AG08395 (cell line): ENCODE measurements at regions not wholly inside any gene's neighbourhood (a gene's known extent, or its start where the extent isn't known, plus 50 kb on each side); places are given as distances from the start of the nearest gene placed in this dataset.

ENCODE experiments used
- DNase-seq: peaks from one replicate; pipeline ENCODE4 v3.0.0; 2012; ENCODE audit warnings: mixed read lengths, low spot score

DNA sequence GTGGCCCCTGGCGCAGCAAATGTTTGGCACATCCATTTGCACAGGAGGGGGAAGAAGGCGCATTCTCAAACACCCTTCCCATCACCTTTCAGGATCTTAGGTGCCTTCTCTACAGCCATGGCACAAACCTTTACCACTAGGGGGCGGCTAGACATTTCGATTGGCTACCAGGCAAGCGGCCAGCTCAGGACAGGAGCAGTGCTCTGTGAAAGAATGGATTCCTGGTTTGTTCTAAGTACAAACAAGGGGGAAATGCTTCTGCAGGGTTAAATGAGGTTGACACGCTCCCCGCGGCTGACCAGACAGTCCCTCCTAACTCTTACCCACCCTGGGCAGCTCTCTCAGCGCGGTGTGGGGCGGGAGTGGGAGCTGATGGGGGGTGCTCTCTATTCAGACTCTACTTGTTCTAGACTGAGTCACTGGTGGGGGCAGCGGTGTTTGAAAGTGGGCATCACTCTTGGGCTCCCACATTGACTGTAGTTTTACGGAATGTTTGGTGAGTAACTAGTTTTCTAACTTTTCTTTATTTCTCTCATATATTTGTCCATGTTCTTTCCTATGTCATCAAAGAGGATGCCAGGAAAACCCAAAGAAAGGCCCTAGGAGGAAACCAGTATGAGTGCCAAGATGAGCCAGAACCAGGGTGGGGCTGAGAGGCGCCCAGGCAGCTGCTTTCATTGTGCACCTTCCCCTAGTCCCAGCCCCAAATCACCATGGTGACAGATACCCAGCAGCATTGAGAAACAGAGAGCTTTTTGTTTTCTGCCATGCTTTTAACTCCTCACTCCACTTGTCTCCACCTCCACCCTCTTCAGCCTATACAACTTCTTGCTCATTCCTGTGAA is 61.4 kb upstream of the GPR158 start:
- DNase-seq = peak; percentile 67

GRCh38 chr10:25114036-25114411 is 60.8 kb upstream of the GPR158 start:
- DNase-seq = no peak

GRCh38 chr10:25117757-25118156 is 57.0 kb upstream of the GPR158 start:
- DNase-seq = no peak

- no peak for DNase-seq
Measured at GRCh38 chr10:25120188-25120587, 54.6 kb upstream of the GPR158 start.
